Renal cortical epithelial cell (primary cell): ENCODE measurements at regions not wholly inside any gene's neighbourhood (a gene's known extent, or its start where the extent isn't known, plus 50 kb on each side); places are given as distances from the start of the nearest gene placed in this dataset.
"Not testable (repeated sequence)": the region's sequence is repeated elsewhere in the genome, so short reads cannot be mapped to it uniquely, and the experiment has no call there.

ENCODE experiments used
- DNase-seq: peaks from one replicate; pipeline ENCODE4 v3.0.0-alpha.2; 2011; ENCODE audit warnings: low read depth

DNA sequence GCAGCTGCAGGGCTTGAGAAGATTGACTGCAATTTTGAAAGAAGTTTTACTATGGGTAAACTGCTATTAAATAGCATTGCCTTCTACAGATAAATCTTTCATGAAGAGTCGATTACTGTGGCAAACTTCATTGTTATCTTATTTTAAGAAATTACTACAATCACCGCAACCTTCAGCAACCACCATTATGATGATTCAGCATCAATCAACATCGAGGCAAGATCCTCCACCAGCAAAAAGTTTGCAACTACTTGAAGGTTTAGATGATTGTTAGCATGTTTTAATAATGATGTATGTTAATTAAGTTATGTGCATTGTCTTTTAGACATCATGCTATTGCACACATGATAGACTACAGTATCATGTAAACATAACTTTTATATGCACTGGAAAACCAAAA lies 1511.0 kb downstream of the FSTL5 start:
- DNase-seq: no peak

DNA sequence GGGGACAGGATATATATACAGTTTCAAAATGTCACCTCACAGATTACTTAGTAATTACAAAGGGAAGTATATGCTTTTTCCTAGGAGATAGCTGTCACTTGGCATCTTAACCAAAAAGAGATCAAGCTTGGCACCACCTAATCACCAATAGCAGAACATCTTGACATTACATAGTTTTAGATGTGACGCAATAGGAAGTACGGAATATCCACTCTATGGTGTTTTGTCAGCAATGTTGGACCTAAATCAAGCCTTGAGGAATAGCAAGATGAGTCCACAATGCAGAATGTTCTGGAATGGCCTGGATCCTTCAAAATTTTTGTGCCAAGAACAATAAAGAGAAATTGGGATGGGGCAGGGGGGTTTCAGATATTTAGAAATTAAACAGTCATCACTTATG lies 1488.2 kb downstream of the FSTL5 start:
- DNase-seq: no peak

DNA sequence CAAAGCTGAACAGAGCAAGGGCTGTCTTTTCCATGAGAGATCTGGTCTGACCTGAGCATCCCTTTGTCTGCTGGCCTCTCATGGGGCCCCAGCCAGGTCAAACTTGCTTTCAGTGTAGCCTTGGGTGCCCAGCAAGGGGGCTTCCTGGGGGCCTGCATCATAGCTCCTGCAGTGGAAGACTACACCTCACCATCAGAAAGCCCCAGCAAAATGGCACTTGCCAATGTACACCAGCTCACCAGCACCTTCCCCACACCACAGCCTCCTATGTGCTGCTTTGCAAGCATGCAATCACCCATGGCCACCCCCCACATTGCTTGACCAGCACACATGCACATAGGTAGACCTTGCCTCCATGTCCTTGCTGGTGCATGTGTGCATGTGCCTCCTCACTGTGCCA lies 1478.1 kb downstream of the FSTL5 start:
- DNase-seq: no peak

DNA sequence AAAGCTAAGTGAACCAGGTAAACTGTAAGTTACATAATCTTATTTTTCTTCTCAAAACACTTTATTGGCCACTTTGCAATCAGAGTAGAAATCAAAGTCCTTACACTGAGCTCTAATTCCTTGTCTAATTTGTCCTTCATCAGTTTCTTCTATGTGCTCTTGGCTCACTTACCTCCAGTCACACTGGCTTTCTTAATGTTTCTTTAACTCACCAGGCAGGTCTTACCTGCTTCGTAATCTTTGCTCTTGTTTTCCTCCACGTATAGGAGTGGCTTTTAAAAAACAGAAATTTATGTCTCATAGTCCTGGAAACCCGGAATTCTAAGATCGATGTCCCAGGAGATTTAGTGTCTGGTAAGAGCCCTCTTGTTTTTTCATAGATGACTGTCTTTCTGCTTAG lies 1462.1 kb downstream of the FSTL5 start:
- DNase-seq: no peak

DNA sequence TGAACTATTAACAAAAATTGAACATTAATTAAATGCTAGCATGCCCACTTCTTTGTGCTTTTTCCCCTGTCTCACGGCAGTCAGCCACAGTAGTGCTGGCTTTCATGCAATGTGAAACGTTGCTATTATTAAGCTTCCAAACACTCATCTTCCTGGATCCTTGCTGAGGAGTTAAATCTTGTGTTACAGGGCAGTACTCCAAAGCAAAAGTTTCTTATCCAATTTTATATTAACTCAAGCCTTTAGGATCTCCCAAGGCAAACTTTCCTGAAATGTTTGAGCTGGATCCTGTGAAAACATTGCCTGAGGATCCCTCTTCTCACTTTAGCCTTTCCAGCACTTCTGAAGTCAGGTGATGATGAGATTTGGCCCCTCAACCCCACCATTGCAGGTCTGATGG lies 1454.8 kb downstream of the FSTL5 start:
- DNase-seq: no peak

DNA sequence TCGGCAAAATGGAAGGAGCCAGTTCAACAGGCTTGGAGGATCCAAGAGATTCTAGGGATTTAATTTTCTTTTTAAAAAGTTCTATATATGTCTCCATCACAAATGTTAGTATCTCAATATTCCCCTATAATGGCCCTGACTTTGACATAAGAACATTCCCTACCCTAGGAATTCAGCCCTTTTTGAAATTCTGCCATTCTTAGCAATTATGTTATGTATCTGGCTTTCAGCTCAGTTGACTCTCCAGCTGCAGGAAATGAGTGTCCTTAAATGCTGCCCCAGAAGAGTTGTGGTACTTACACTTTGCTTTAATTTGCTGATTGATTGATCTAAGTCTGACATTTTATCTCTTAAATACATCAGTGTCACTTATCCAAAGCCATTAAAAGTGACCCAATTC lies 1454.3 kb downstream of the FSTL5 start:
- no peak for DNase-seq

DNA sequence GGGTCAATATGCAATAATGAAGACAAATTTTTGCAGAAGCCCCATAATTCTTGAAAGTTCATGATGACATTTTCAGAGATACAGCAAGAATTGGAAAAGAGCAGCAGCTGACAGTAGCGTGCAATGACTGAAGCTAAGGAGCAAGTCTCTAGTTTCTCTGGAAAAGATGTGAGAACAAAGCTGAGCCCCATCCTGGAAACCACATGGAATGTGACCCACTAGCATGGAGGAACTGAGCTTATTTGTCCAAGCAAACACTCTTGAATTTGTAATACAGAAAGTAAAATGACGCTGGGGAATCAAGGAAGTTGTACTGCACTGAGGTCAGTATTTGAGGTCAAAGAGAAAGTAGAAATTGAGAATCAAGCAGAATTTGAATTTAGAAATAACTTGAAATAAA lies 1447.2 kb downstream of the FSTL5 start:
- no peak for DNase-seq

DNA sequence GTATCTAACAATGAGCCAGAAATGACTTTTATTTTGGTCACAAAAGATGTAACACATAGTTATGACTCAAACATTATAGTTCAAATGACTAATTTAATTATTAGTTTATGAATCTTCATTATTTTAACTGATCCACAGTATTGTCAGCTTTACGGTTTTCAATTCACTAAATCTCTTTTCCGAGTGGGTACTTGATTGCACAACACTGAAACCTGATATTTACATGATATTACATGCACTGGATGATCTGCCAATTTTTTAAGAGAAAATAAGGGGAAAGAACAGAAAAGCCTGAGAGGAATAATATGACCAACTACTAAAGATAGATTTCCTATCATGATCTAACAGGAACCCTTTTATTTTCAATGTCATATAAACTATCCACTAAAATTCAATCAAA lies 1446.0 kb downstream of the FSTL5 start:
- DNase-seq: no peak

DNA sequence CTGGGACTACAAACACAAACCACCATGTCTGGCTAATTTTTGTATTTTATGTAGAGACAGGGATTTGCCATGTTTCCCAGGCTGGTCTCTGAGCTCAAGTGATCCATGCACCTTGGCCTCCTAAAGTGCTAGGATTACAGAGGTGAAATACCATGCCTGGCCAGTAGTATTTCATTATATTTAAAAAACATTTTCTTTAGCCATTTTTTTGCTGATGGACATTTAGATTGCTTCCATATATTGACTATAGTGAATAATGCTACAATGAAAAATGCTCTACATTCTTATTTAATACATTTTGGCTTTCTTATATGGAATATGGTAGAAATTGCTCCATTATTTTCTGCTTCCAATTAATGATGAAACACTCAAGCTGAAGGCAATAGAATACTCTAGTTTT lies 1439.7 kb downstream of the FSTL5 start:
- DNase-seq: no peak

DNA sequence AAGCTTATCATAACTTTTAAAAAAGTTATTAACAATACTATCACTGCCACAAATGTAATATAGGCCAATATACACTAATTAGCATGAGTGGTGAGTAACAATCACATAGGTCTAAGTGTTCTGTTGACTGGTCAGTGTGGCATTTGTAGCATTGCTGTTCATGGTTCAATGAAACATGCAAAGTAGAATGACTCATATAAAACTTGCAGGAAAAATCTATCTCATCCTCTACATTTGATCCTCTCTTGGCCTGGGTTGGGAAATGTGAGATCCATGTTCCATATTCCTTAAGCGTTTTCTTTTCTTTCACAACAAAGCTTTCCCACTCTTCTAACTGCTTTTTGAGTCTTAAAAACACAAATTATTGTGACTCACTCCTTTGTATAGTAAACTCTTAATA lies 1418.7 kb downstream of the FSTL5 start:
- peak; percentile 91 for DNase-seq

DNA sequence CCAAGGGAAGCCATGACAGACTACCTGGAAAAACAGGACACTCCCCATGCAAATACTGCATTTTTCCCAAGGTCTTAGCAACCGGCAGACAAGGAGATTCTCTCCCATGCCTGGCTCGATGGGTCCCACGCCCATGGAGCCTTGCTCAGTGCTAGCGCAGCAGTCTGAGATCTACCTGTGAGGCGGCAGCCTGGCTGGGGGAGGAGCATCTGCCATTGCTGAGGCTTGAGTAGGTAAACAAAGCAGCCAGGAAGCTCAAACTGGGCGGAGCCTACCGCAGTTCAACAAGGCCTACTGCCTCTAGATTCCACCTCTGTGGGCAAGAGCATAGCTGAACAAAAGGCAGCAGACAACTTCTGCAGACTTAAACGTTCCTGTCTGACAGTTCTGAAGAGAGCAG lies 1417.2 kb downstream of the FSTL5 start:
- DNase-seq: not testable (repeated sequence)

DNA sequence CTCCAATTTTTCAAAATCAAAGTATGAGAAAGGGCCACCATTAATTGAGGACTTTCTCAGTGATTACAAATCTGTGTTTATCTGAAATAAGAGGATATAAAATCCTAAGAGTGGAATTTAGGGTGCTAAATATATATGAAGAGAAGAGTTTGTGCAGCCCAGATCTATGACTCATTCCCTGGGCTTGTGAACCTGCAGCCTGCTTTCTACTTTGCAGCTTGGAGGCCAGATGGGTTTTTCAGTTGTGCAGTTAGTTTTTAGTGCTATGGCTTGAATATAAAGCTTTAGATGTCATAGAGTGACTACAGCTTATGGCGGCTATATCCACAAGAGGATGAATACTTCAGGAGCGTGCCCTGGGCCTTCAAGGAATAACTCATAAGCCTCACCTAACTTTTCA lies 1391.1 kb downstream of the FSTL5 start:
- peak; percentile 13 for DNase-seq

DNA sequence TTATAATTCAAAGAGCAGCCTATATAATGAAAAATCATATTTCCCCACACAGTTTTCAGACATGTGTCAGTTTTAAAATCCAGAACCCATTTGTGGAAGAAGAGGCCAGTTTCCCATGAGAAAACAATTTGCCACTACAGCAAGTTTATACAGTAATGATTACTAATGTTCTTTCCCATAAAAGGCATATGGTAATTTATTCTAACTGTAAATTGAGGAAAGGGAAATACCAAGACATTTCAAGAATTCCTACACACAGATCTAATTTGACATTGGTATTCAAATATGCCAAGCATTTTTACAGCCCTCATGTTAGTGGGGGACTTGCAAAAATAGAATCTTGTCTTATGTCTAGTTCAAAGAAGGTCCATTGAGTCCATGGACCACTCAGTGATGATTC lies 1368.6 kb downstream of the FSTL5 start:
- no peak for DNase-seq

DNA sequence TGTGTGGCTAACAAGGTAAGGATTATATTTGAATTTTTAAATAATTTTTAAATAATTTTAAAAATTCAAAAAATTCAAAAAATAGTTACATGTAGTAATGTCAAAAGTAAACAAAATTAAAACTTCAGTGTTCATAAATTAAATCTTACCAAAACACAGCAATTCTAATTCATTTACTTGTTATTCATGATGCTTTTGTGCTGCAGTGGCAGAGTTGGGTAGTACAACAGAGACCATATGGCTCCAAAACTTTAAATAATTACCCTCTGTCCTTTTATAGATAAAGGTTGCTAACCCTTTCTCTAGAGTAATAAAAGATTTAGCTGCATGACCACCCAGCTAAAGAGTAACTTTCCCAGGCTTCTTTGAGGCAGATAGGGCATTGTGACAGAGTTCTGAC lies 1355.6 kb downstream of the FSTL5 start:
- DNase-seq: no peak

DNA sequence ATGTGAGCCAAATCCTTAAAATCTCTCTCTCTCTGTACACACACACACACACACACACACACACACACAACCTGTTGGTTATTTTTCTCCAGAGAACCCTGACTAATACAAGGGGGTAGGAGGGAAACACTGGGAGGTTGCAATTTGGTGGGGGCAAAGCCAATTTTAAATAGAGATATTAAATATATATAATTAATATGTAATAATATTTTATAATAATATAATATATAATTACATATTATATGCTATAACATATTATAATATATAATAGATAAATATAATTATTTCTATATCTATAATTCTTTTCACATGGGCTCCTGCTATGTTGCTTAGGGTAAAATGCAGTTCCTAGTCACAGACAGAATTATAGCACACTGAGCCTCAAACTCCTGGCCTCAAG lies 1354.2 kb downstream of the FSTL5 start:
- DNase-seq: no peak

DNA sequence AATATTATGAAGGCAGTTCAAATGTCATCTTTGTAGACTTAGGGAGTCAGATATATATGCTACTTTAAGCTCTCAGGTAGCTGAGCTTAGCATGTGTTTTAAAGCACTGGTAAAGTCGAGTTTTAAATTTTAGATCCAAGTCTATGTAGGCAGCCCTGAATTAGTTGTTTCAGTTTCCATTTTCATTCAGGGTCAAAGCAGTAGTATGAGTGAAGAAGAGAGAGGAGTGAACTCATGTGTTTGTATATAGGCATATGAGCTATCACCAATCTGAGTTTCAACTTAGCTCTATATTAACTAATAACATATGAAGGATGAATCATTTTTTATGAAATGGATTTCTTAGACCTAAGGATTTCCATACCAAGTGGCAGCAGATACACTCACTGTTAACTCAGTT lies 1353.4 kb downstream of the FSTL5 start:
- no peak for DNase-seq

DNA sequence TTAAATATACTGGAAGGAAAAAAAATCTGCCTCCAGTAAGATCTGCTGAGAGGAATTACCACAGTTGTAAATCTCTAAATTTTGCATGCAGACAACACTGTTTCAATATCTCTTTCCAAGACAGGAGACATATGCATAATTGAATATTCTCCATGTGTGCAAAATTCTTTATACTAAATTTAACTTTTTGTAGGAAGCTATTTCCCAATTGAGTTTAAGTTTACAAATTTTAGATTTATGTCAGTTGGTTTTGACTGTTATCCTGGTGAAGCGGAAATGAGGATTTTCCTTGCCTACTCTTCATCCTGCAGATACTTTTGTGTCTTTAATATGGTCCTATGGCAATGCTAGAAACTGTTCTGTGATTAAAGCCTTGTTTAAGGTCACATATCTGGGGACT lies 1352.9 kb downstream of the FSTL5 start:
- DNase-seq: no peak

DNA sequence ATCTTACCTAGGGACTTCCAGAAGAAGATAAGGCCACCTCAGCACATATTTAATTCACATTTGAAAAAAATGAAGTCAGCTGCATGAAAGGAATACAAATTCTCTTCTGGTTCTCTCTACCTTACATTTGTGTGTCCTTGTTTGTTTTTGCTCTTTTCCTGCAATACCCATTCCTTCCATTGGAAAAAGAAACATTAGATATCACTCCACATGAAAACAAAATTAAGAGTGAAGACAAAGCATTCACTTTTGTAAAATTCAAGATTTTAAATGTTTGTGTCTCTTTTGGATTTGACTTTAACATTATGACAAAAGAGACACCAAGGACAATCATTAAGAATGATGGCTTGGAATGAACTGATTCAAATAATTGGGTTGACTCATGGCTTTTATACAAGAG lies 1351.8 kb downstream of the FSTL5 start:
- DNase-seq: no peak

DNA sequence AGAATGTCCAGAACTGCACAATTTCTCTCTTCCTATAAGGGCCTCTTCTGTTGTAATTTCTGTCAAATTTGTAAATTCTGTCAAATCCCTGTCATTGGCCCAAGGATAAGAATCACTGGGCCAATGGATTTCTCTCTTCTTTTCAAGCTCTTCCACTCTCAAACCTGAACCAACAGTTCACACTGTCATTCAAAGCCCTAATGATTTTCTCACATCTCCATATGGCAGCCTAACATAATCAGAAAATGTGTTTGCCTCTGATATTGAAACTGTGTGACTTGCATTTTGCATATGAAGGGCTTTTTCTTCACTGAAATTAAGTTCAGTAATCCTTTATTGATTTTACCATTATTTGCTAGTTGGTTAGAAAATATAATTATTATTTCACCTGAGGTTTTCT lies 1349.1 kb downstream of the FSTL5 start:
- no peak for DNase-seq

DNA sequence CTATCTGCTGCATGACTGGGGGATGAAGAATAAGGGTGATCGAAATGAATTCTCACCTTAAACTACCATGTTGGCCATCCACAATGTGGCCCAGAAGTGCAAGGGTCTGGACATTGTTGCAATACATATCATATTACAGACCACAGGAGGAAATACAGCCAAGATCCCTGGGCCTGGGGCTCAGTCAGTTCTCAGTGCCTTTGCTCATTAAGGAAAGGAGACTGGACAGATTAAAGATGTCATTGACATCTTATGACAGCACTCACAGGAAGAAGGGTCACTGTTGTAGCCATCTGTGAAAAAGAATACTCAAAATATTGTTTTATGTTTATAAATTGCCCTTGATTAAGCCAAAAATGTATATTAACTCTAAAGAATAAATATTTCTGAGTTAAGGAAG lies 1345.2 kb downstream of the FSTL5 start:
- no peak for DNase-seq

DNA sequence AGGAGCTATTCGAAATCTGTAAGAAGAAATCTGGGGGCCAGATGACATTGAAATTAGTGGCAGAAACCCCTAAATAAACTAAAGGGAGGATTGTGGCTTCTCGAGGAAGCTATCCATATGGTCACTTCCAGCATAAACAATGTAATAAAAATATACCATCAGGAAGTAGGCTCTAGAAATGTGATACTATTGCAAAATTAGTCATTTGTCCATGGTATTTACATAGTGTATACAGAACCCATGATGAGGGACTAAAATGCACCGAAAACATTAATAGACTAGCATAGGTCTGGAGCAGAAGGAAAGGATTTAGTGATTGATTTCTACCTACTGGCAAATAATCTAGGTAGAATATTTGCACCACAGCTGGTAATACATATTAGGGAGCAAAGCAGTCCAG lies 1344.0 kb downstream of the FSTL5 start:
- DNase-seq: no peak

DNA sequence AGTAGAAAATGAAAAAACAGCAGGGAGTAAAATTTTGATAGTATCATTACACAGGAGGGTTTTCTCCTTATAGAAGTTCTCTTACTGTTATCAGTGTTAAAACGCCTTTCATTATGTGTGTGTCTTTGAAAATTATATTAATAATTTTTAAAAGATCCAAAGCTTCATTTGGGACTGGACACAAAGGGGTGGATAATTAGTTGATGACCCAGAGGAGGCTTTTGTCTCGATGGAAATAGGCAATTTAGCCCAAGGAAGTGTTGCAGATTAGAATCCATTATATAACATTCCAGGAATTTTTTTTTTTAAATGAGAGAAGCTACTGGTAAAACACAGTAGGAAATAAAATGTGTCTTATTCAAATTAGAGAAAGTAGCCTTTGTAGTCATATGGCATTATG lies 1339.3 kb downstream of the FSTL5 start:
- no peak for DNase-seq

DNA sequence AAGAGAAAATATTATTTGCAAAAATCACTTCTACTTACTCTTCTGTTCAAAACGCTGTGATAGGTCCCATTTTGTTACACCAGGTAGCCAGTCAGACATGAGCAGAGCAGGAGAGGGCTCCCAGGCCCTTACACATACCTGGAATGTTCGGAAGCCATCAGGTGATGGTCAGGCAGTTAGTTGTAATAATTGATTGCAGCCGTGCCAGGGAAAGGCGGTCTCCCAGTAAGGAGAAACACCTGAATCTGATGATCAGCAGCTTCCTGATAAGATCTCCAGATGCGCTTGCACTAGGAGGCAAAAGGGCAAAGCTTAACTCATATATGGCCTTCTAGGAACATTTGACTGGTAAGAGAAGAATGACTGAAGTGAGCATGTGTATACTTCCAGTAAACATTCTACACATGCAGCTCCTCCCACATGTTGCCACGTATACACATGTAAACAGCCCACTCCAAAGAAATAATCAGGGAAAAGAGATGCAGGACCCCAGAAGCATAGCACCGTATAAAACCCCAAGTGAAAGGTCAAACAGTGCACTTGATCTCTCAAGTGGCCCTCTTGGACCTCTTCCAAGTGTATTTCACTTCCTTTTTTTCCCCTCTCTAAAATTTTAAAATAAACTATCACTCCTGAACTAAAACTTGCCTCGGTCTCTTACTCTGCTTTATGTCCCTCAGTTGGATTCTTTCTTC lies 1338.0 kb downstream of the FSTL5 start:
- DNase-seq: no peak

DNA sequence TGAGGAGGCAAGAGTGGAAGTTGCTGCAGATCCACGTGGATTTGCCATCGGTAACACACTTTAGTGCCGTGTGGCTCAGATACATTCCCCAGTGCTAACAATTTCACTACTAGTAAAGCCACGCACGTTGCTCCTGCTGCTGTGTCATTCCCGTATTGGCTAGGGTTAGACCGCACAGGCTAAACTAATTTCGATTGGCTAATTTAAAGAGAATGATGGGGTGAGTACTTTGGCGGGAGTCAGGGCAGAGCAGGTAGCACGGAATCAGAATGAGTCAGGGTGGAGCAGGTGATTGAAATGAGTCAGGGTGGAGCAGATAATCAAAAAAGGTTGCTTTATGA lies 1337.5 kb downstream of the FSTL5 start:
- no peak for DNase-seq
